Activated CD4-positive, alpha-beta memory T cell treated with anti-CD3 and anti-CD28 coated beads, Interleukin-2, amount 10 ng/mL, durations not matched to agents 7 days and 5 days (primary cell): ENCODE measurements at regions not wholly inside any gene's neighbourhood (a gene's known extent, or its start where the extent isn't known, plus 50 kb on each side); places are given as distances from the start of the nearest gene placed in this dataset.
"Not testable (repeated sequence)": the region's sequence is repeated elsewhere in the genome, so short reads cannot be mapped to it uniquely, and the experiment has no call there.

ENCODE experiments used
- CTCF ChIA-PET: fragments of 350-600 bp; sonication (Branson Sonifier 250); formaldehyde crosslinking; loops from one replicate; lab custom pipeline; 2021; ENCODE audit warnings: antibody characterized with exemption, inconsistent platforms; lab: Charles Lee
- POLR2A ChIA-PET: fragments of 350-600 bp; sonication (Branson Sonifier 250); formaldehyde crosslinking; loops from one replicate; lab custom pipeline; 2021; ENCODE audit warnings: antibody characterized with exemption; lab: Charles Lee
- DNase-seq: peaks from one replicate; pipeline ENCODE4 v3.0.0-alpha.2; 2020
- H3K27ac Mint-ChIP-seq: one replicate; pipeline ENCODE4 v1.8.0; 2021; ENCODE audit warnings: mild to moderate bottlenecking, mixed read lengths
- H3K27me3 Mint-ChIP-seq: one replicate; pipeline ENCODE4 v1.8.0; 2021; ENCODE audit warnings: mixed read lengths
- H3K36me3 Mint-ChIP-seq: one replicate; pipeline ENCODE4 v1.8.0; 2021; ENCODE audit warnings: low read depth, mixed read lengths
- H3K4me1 Mint-ChIP-seq: one replicate; pipeline ENCODE4 v1.8.0; 2021; ENCODE audit warnings: mixed read lengths
- H3K4me3 Mint-ChIP-seq: one replicate; pipeline ENCODE4 v1.8.0; 2021; ENCODE audit warnings: mild to moderate bottlenecking, mixed read lengths
- H3K9me3 Mint-ChIP-seq: one replicate; pipeline ENCODE4 v1.8.0; 2021; ENCODE audit warnings: mixed read lengths

DNA sequence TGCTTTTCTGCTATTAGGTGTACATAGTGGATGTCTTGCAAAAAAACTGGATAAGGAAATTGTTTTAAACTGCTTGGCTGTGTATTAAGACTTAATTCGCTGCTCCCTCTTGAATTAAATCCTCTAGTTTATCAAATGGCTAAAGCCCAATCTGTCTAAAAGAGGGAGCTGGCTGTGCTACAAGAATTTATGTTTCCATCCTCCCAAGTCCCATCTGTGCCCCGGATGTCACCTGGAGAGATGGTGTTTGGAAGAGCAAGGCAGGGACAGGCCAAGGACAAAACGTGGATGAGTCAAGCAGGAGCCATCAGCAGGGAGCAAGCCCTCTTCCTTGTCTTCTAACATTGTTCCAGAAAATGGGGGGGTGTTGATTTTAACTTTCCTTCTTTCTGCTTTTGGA is 171.3 kb upstream of the LCORL start:
- no peak for DNase-seq
- ChIA-PET CTCF (no interaction called here), POLR2A (no interaction called here)
- Mint-ChIP-seq H3K9me3 (no peaks in the 10 kb centered on the region), H3K27ac (no peak overlapping the region), H3K4me3 (no peak overlapping the region), H3K4me1 (no peaks in the 10 kb centered on the region), H3K36me3 (no peaks in the 10 kb centered on the region), H3K27me3 (peaks cover 3% of the 10 kb centered on the region)

DNA sequence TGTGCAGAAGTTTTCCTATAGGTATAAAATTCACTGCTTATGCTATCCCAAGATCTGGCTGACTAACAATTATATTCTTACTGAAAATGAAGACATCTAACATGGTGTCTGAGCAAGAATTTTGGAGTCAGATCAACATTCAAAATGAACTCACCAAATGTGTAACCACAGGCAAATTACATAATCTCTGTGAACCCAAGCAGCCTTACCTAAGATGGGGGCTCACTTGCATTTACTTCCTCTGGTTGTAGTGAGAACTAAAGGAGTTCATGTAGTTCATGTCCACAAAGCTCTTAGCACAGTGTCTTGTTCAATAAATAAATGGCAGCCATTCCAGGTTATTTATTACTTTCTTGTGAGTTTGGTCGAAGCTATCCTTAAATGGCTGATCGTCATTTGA is 163.9 kb upstream of the LCORL start:
- Mint-ChIP-seq H3K27ac (no peak overlapping the region), H3K27me3 (peaks cover 1% of the 10 kb centered on the region), H3K4me1 (no peaks in the 10 kb centered on the region), H3K9me3 (no peaks in the 10 kb centered on the region), H3K4me3 (no peak overlapping the region), H3K36me3 (no peaks in the 10 kb centered on the region)
- CTCF ChIA-PET = no interaction called here
- POLR2A ChIA-PET = no interaction called here
- DNase-seq = no peak

DNA sequence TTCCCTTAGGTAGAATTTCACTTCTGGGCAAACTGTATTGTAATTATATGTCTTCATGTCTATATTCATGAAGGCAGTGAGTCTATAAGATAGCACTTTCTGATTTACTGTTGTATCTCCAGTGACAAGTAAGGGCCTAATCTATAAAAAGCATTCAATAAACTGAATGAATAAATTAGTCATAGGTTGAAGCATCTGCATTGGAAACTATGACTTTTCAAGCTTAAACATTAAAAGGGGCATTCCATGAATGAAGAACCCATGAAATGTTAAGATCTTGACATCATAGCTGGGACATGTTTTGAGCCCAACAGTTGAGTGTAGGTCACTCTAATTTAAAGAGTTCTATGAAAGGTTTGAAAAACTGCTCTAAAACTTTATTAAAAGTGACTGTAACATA is 159.3 kb upstream of the LCORL start:
- Mint-ChIP-seq H3K27ac (no peak overlapping the region), H3K4me3 (no peak overlapping the region), H3K27me3 (peaks cover 2% of the 10 kb centered on the region), H3K9me3 (no peaks in the 10 kb centered on the region), H3K4me1 (no peaks in the 10 kb centered on the region), H3K36me3 (no peaks in the 10 kb centered on the region)
- ChIA-PET CTCF (no interaction called here), POLR2A (no interaction called here)
- no peak for DNase-seq

DNA sequence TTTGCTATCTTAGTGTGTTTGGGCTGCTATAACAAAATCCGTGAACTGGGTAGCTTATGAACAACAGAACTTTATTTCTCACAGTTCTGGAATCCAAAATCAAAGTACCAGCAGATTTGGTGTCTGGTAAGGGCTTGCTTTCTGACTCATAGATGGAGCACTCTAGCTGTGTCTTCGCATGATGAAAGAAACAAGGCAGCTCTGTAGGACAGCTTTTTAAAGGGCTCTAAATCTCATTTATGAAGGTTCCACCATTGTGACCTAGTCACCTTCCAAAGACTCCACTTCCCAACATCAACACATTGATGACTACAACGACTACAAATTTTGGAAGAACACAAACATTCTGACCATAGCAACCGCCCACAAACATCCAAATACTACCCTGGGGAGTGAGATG is 158.6 kb upstream of the LCORL start:
- Mint-ChIP-seq H3K27me3 (peaks cover 2% of the 10 kb centered on the region), H3K27ac (no peak overlapping the region), H3K4me1 (no peaks in the 10 kb centered on the region), H3K4me3 (no peak overlapping the region), H3K36me3 (no peaks in the 10 kb centered on the region), H3K9me3 (no peaks in the 10 kb centered on the region)
- CTCF ChIA-PET = no interaction called here
- POLR2A ChIA-PET = no interaction called here
- no peak for DNase-seq

DNA sequence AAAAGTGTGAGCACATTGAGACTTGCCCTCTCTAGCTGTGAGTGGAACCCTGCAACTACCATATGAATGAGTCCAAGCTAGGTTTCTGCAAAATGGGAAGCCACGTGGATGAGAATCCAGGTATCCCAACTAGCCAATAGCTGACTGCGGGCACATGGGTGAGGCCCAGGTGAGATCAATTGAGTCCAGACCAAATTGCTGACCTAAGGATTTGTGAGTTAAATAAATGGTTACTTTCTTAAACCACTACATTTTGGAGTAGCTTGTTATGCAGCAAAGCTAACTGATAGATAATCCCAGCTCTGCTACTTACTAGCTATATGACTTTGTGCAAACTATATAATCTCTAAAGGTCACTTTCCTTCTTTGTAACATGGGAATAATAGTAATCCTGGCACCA is 150.3 kb upstream of the LCORL start:
- CTCF ChIA-PET = no interaction called here
- Mint-ChIP-seq H3K27ac (no peak overlapping the region), H3K4me3 (no peak overlapping the region), H3K9me3 (no peaks in the 10 kb centered on the region), H3K27me3 (no peaks in the 10 kb centered on the region), H3K4me1 (no peaks in the 10 kb centered on the region), H3K36me3 (no peaks in the 10 kb centered on the region)
- no peak for DNase-seq
- POLR2A ChIA-PET = no interaction called here

DNA sequence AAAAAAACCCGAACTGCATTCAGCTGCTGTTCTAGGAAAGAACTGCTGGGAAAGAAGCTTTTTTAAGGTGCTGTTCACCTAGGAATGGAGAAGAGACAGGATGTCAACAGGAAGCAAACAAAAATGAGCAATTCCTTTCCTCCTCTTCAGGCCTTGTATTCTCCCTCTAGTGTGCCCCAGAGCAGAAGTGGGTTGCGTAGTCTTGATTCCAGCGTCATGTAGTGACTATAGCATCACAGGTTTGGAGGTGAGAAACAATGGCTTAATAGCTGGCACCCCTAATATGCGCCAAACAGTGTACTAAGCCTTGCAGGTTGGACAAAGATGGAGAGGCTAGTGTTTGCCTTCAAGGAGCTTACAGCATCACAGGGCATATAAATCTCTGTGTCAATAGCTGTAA is 146.3 kb upstream of the LCORL start:
- CTCF ChIA-PET = no interaction called here
- Mint-ChIP-seq H3K27ac (no peak overlapping the region), H3K9me3 (no peaks in the 10 kb centered on the region), H3K4me1 (no peaks in the 10 kb centered on the region), H3K27me3 (peaks cover 2% of the 10 kb centered on the region), H3K36me3 (no peaks in the 10 kb centered on the region), H3K4me3 (no peak overlapping the region)
- POLR2A ChIA-PET = no interaction called here
- no peak for DNase-seq

DNA sequence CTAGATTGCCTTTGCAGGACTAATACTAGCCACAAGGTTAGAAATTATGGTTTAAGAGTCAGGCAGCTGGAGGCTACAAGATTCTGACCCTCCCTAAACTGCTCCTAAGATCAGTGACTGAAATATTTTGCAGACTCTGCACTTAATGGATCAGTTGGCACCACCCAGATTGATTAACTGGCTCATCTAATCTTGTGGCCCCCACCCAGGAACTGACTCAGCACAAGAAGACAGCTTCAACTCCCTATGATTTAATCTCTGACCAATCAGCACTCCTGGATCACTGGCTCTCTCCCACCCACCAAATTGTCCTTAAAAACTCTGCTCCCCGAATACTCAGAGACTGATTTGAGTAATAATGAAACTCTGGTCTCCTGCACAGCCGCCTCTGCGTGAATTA is 145.4 kb upstream of the LCORL start:
- no peak overlapping the region for H3K4me3 Mint-ChIP-seq
- POLR2A ChIA-PET = no interaction called here
- DNase-seq = no peak
- H3K36me3 Mint-ChIP-seq = no peaks in the 10 kb centered on the region
- H3K27ac Mint-ChIP-seq = no peak overlapping the region
- no peaks in the 10 kb centered on the region for H3K4me1 Mint-ChIP-seq
- peaks cover 2% of the 10 kb centered on the region for H3K27me3 Mint-ChIP-seq
- no peaks in the 10 kb centered on the region for H3K9me3 Mint-ChIP-seq
- CTCF ChIA-PET = no interaction called here

DNA sequence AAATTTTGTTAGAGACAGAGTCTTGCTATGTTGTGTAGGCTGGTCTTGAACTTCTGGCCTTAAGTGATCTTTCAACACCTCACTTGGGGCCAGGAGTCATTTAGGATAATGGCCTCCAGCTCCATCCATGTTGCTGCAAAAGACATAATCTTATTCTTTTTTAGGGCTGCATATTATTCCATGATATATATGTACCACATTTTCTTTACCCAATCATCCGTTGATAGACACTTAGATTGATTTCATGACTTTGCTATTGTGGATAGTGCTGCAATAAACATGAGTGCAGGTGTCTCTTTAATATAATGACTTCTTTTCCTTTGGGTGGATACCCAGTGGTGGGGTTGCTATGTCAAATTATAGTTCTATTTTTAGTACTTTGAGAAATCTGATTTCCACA is 140.9 kb upstream of the LCORL start:
- POLR2A ChIA-PET = no interaction called here
- H3K9me3 Mint-ChIP-seq = no peaks in the 10 kb centered on the region

DNA sequence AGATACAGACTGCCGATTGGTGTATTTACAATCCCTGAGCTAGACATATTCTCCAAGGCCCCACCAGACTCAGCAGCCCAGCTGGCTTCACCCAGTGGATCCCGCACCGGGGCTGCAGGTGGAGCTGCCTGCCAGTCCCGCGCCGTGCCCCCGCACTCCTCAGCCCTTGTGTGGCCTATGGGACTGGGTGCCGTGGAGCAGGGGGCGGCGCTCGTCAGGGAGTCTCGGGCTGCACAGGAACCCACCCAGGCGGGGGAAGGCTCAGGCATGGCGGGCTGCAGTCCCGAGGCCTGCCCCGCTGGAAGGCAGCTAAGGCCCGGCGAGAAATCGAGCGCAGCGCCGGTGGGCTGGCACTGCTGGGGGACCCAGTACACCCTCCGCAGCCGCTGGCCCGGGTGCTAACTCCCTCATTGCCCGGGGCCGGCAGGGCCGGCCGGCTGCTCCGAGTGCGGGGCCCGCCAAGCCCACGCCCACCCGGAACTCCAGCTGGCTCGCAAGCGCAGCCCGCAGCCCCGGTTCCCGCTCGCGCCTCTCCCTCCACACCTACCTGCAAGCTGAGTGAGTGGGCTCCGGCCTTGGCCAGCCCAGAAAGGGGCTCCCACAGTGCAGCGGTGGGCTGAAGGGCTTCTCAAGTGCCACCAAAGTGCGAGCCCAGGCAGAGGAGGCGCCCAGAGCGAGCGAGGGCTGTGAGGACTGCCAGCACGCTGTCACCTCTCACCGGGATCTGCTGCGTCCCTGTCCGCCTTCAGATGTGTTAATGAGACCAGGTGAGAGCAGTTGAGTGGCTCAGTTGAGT is 137.8 kb upstream of the LCORL start:
- POLR2A ChIA-PET = not testable (repeated sequence)

More for the DNA sequence above, 140.9 kb upstream of the LCORL start:
- H3K27me3 Mint-ChIP-seq = peaks cover 2% of the 10 kb centered on the region
- no peak overlapping the region for H3K27ac Mint-ChIP-seq
- no peaks in the 10 kb centered on the region for H3K36me3 Mint-ChIP-seq
- no peak for DNase-seq
- CTCF ChIA-PET = no interaction called here
- no peaks in the 10 kb centered on the region for H3K4me1 Mint-ChIP-seq
- H3K4me3 Mint-ChIP-seq = no peak overlapping the region

DNA sequence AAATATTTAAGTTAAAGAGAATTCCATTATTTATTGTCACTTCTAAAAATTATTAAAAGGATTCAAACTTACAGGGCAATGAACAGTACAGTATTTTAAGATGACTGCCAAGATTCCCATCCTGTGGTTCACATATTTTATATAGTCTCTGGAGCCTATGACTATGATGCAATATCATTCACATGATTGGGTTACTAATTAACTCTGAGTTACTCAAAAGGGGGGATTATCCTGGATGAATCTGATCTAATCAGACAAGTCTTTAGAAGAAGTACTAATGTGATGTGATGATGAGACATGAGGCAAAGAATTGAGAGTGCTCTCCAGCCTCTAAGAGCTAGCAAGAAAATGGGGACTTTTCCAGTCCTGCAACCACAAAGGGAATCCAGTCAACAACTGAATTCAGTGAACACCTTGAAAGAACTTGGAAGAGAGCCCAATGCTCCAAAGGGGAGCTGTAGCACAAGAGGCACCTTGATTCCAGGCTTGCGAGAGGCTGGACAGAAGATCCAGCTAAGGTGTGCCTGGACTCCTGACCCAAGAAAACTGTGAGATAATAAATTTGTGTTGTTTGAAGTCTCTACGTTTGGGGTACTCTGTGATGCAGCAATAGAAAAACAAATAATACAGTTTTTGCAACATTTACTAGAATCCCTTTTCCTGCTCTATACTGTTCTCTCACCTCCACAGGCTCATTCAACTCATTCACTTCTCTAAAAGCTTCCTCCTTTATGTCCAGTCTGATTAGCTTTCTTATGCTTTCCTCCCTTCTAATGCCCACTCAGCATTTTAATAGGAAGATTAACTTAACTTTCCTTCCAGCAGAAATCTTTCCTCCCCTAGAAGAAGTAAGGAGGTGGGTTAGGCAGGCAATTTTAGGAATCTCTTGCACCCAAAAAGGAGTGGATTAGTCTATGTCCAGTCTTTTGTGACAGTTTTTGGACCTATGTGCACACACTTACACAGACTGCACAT is 133.8 kb upstream of the LCORL start:
- no peak for DNase-seq
- Mint-ChIP-seq H3K4me3 (no peak overlapping the region), H3K9me3 (no peaks in the 10 kb centered on the region), H3K4me1 (no peaks in the 10 kb centered on the region), H3K27me3 (no peaks in the 10 kb centered on the region), H3K36me3 (no peaks in the 10 kb centered on the region), H3K27ac (no peak overlapping the region)
- ChIA-PET CTCF (no interaction called here), POLR2A (no interaction called here)

More for the DNA sequence above, 137.8 kb upstream of the LCORL start:
- CTCF ChIA-PET, H3K9me3 Mint-ChIP-seq, H3K27ac Mint-ChIP-seq, H3K4me1 Mint-ChIP-seq, H3K36me3 Mint-ChIP-seq, DNase-seq, H3K4me3 Mint-ChIP-seq, H3K27me3 Mint-ChIP-seq: not testable (repeated sequence)

DNA sequence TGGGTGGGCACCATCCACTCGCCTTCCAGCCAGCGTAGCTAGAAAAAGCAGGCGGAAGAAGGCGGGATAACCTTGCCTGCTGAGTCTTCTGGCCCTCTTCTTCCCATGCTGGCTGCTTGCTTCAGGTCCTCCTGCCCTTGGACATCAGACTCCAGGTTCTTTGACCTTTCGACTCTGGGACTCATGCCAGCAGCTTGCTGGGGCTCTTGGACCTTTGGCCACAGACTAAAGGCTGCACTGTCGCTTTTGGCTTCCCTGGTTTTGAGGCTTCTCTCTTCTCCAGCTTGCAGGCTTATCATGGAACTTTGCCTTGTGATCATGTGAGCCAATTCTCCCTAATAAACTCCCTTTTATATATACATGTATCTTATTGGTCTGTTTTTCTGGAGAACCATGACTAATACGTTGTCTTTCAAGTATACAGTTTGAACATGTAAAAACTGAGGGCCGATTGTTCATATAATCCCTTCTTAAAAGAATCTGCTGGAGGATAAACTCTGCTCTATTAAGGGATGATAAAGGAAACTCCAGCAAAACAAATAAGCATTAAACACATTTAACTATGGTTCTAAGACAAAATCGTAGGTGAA is 116.6 kb upstream of the LCORL start:
- H3K4me1 Mint-ChIP-seq = no peaks in the 10 kb centered on the region
- no peaks in the 10 kb centered on the region for H3K9me3 Mint-ChIP-seq
- H3K27me3 Mint-ChIP-seq = peaks cover 4% of the 10 kb centered on the region
- H3K36me3 Mint-ChIP-seq = no peaks in the 10 kb centered on the region
- DNase-seq = no peak
- H3K4me3 Mint-ChIP-seq = no peak overlapping the region
- CTCF ChIA-PET = interaction anchor here (0.6 kb wide), 1 partner anchor 500 kb away, joined by 7 read pairs; no protein-coding TSS in a partner anchor
- no peak overlapping the region for H3K27ac Mint-ChIP-seq
- POLR2A ChIA-PET = no interaction called here

DNA sequence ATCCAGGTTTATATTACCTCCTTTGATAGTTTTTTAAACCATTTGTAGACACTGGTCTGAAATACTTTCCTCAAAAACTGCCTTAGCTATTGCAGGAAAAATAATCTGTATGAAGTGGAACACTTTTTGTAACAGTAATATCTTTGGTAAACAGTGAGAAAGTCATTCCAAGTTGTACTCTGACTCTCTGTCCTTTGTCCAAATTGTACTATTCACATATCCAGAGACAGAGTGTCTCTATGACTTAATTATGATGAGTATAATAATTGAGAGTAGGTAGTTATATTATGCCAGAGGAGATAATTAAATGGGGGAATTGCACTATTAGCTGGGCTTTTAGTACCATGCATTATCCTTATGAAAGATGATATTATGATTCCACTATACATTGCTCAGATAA is 112.6 kb upstream of the LCORL start:
- DNase-seq = no peak
- Mint-ChIP-seq H3K36me3 (no peaks in the 10 kb centered on the region), H3K27ac (no peak overlapping the region), H3K4me3 (no peak overlapping the region), H3K9me3 (no peaks in the 10 kb centered on the region), H3K27me3 (peaks cover 4% of the 10 kb centered on the region), H3K4me1 (no peaks in the 10 kb centered on the region)
- ChIA-PET POLR2A (no interaction called here), CTCF (no interaction called here)

DNA sequence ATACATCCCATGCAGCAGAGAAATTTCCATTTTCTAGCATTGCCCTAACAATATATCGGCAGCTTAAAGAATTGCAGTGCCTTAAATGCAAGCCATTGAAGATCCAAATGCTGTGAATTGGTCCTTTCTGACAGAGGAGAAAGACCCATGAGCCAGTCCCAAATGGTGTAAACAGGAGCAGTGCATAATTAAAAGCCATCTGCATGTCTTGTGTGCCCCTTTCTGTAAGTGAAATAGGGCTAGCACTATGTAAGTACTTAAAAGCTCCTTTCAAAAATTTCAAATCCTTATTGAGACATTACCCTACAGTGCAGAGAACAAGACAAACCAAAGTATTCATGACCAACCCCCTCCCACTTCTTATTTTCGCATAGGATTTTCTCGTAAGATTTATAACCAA is 108.7 kb upstream of the LCORL start:
- Mint-ChIP-seq H3K27me3 (peaks cover 5% of the 10 kb centered on the region), H3K4me3 (no peak overlapping the region), H3K27ac (no peak overlapping the region), H3K9me3 (no peaks in the 10 kb centered on the region), H3K36me3 (no peaks in the 10 kb centered on the region), H3K4me1 (no peaks in the 10 kb centered on the region)
- DNase-seq = no peak
- POLR2A ChIA-PET = no interaction called here
- CTCF ChIA-PET = no interaction called here
